Bronchial epithelial cell (primary cell): ENCODE measurements at regions not wholly inside any gene's neighbourhood (a gene's known extent, or its start where the extent isn't known, plus 50 kb on each side); places are given as distances from the start of the nearest gene placed in this dataset.
A peak's percentile ranks its signal among the peaks of the same experiment; 100 is the strongest.

Source experiments
- DNase-seq: peaks from one replicate; pipeline ENCODE4 v3.0.0-alpha.2; 2010; ENCODE audit warnings: low read depth
- FAIRE-seq: peaks from 2 replicates; lab custom pipeline; 2011; peaks lifted over from hg19 to GRCh38; lab: Jason Lieb, UNC
- H3K27me3 ChIP-seq: 2 replicates; pipeline ENCODE4 v1.5.1; 2011; ENCODE audit warnings: low read length; ENCODE audit not compliant: control insufficient read depth, insufficient read depth
- H3K36me3 ChIP-seq: 2 replicates; pipeline ENCODE4 v1.5.1; 2011; ENCODE audit warnings: low read length; ENCODE audit not compliant: control insufficient read depth, insufficient read depth
- H3K4me3 ChIP-seq: 2 replicates; pipeline ENCODE4 v1.5.1; 2011; ENCODE audit warnings: mild to moderate bottlenecking, low read depth, low read length, control low read depth
- CTCF ChIP-seq: IDR thresholded peaks from 2 replicates; pipeline ENCODE4 v1.5.1; 2011; ENCODE audit warnings: mild to moderate bottlenecking, moderate library complexity, low read length, control low read depth, inconsistent platforms; ENCODE audit not compliant: insufficient read depth, severe bottlenecking

- Histone ChIP-seq H3K27me3 (no peaks in the 10 kb centered on the region), H3K36me3 (no peaks in the 10 kb centered on the region), H3K4me3 (no peak overlapping the region)
- TF ChIP-seq CTCF, result no peak
- FAIRE-seq, result no peak
- DNase-seq, result no peak
These were observed 230.0 kb downstream of the ADAMTS9 start for GRCh38 chr3:64457811-64458210.

DNA sequence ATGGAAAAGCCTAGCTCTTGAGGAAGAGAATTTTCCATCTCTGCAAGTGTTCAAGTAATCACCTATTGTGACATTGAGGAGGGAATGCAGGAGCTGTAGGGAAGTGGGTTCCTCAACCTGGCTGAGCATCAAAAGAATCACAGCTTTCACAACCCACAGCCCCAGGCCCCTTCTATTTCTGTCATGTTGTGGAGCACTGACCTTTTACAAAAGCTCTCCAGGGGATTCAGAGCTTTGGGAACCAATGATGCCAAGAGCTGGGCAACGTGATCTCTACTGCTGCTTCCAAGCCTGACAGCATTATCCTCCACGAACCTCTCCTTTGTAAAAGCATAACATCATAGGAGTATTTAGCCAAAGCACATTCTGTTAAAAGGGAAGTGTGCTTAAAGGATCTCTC lies 231.1 kb downstream of the ADAMTS9 start:
- DNase-seq (no peak), FAIRE-seq (no peak)
- Histone ChIP-seq H3K4me3 (no peak overlapping the region), H3K27me3 (no peaks in the 10 kb centered on the region), H3K36me3 (no peaks in the 10 kb centered on the region)
- TF ChIP-seq CTCF, result no peak

DNA sequence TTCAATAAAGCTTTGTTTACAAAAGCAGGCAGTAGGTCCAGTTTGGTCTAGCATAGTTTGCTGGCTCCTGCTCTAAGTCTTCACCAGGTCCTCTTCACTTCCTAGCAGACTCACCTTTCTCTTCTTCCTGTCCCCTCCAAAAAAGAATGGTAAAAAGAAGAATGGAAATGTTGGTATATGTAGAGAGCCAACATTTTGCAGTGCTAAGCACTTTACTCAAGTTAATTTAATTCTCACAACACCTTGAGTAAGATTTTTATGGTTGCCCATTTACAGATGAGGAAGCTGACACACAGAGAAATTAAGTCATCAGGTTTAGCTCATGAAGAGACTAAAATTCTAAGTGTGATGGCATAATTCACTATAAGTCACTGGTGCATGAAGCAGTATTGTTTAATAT lies 230.1 kb upstream of the PRICKLE2 start:
- no peak overlapping the region for H3K4me3 ChIP-seq
- no peaks in the 10 kb centered on the region for H3K36me3 ChIP-seq
- FAIRE-seq, result peak; percentile 62
- TF ChIP-seq CTCF, result no peak
- DNase-seq, result no peak
- no peaks in the 10 kb centered on the region for H3K27me3 ChIP-seq

DNA sequence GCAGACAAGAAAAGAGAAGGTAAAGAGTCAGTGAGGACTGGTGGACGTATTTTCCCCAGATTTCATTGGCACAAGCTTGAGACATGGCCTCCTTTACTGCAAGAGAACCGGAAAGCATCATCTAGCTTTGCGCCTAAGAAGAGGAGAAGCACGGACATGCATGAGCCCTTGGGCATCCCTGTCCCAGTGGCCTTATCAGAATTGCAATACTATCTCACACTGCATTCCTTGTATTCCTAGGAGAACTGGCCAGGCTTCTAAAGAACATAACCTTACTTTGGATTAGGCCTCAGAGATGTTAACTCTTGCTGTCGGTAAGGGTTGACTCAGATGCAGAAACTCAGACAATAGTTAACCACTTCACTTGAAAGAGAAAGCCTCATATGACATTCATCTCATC lies 229.5 kb upstream of the PRICKLE2 start:
- no peak for TF ChIP-seq CTCF
- DNase-seq (no peak), FAIRE-seq (no peak)
- no peaks in the 10 kb centered on the region for H3K27me3 ChIP-seq
- no peak overlapping the region for H3K4me3 ChIP-seq
- no peaks in the 10 kb centered on the region for H3K36me3 ChIP-seq

DNA sequence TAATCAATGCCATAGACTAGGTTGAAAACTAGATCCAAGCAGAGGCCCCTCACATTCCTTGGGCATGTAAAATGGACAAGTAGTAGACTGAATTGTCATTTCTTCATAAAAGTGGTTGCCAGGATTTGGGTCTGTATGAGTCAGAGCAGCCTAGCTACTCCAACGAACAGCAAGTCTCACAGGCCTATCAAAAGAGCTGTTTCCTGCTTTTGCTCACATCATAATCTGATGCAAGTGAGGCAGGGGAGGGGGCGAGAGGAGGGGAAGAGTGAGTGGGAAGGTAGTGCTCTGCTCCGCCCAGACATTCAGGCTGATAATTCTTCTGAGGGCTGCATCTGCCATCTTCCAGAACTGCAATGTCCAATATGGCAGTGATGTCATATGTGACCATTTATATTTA lies 228.9 kb upstream of the PRICKLE2 start:
- no peak for TF ChIP-seq CTCF
- no peaks in the 10 kb centered on the region for H3K36me3 ChIP-seq
- H3K27me3 ChIP-seq, result no peaks in the 10 kb centered on the region
- FAIRE-seq (no peak), DNase-seq (peak; percentile 64)
- H3K4me3 ChIP-seq, result no peak overlapping the region

GRCh38 chr3:64451283-64452012 lies 226.2 kb upstream of the PRICKLE2 start:
- no peak for TF ChIP-seq CTCF
- Histone ChIP-seq H3K4me3 (no peak overlapping the region), H3K27me3 (no peaks in the 10 kb centered on the region), H3K36me3 (no peaks in the 10 kb centered on the region)
- DNase-seq (peak; percentile 27), FAIRE-seq (no peak)
